Panc1 (cell line): ENCODE measurements at regions not wholly inside any gene's neighbourhood (a gene's known extent, or its start where the extent isn't known, plus 50 kb on each side); places are given as distances from the start of the nearest gene placed in this dataset.
"Not testable (repeated sequence)": the region's sequence is repeated elsewhere in the genome, so short reads cannot be mapped to it uniquely, and the experiment has no call there.

ENCODE experiments used
- ATAC-seq: fragments of 200-7000 bp; cut with Tn5 transposase; 2 replicates; pipeline ENCODE4 v1.9.1; 2020; ENCODE audit warnings: mild to moderate bottlenecking, moderate library complexity
- BruUV-seq: library from RNA; stranded (reverse); fragments of 400-500 nt; replicated peaks from 2 replicates; lab custom pipeline; 2021; lab: Mats Ljungman, UMichigan
- CTCF ChIA-PET: fragments of 300-600 bp; sonication (Branson Sonifier 250); formaldehyde crosslinking; loops from one replicate; lab custom pipeline; 2022; ENCODE audit warnings: antibody characterized with exemption; lab: Charles Lee
- POLR2A ChIA-PET: fragments of 300-600 bp; sonication (Branson Sonifier 250); formaldehyde crosslinking; loops from one replicate; lab custom pipeline; 2022; ENCODE audit warnings: antibody characterized with exemption; lab: Charles Lee
- DNase-seq: peaks from one replicate; pipeline ENCODE4 v3.0.0-alpha.2; 2010; ENCODE audit warnings: low read depth, low spot score
- H3K27ac ChIP-seq: 2 replicates; pipeline ENCODE4 v1.5.1; 2011; ENCODE audit warnings: mild to moderate bottlenecking, low read length, inconsistent platforms
- H3K27me3 ChIP-seq: fragments of 200-500 bp; sonication (Bioruptor generic); 2 replicates; pipeline ENCODE4 v1.6.0; 2014; ENCODE audit warnings: low read length, inconsistent platforms; ENCODE audit not compliant: control insufficient read depth, insufficient read depth
- H3K36me3 ChIP-seq: fragments of 200-500 bp; sonication (Bioruptor generic); 2 replicates; pipeline ENCODE4 v1.5.1; 2014; ENCODE audit warnings: inconsistent platforms, mild to moderate bottlenecking, low read length, moderate library complexity; ENCODE audit not compliant: control insufficient read depth, insufficient read depth
- H3K4me1 ChIP-seq: 2 replicates; pipeline ENCODE4 v1.5.1; 2011; ENCODE audit warnings: inconsistent platforms, mild to moderate bottlenecking, low read length, moderate library complexity; ENCODE audit not compliant: control insufficient read depth, insufficient read depth
- H3K4me3 ChIP-seq, 2 experiments: 2 replicates each; pipeline ENCODE4 v1.5.1; 2011 to 2012; ENCODE audit warnings: low read depth in 2 of 2, low read length in 2 of 2, mild to moderate bottlenecking in 2 of 2, inconsistent platforms in 1 of 2, moderate library complexity in 1 of 2
- H3K9me3 ChIP-seq: fragments of 200-500 bp; sonication (Bioruptor generic); 2 replicates; pipeline ENCODE4 v1.5.1; 2014; ENCODE audit warnings: low read depth, mild to moderate bottlenecking, inconsistent platforms, low read length, moderate library complexity; ENCODE audit not compliant: control insufficient read depth, insufficient read depth
- CTCF ChIP-seq: fragments of 450-650 bp; IDR thresholded peaks from 2 replicates; pipeline ENCODE4 v1.5.1; 2017; ENCODE audit warnings: mild to moderate bottlenecking
- POLR2AphosphoS5 ChIP-seq: IDR thresholded peaks from 2 replicates; pipeline ENCODE4 v1.6.1; 2012; ENCODE audit warnings: mild to moderate bottlenecking, low read depth, low read length, moderate library complexity
- REST ChIP-seq, 2 experiments: IDR thresholded peaks; 2 replicates each; pipeline ENCODE4 v1.6.1; 2011 to 2012; ENCODE audit warnings: low read depth in 2 of 2, control low read depth in 1 of 2, low read length in 1 of 2, mild to moderate bottlenecking in 1 of 2, moderate library complexity in 1 of 2; ENCODE audit not compliant: insufficient read depth in 1 of 2
- SIN3A ChIP-seq: IDR thresholded peaks from 2 replicates; pipeline ENCODE4 v1.6.1; 2012; ENCODE audit warnings: low read depth, mild to moderate bottlenecking, low read length, moderate library complexity, borderline replicate concordance; ENCODE audit not compliant: insufficient read depth
- TCF7L2 ChIP-seq: IDR thresholded peaks from 2 replicates; pipeline ENCODE4 v1.6.1; 2011; ENCODE audit warnings: mild to moderate bottlenecking, low read depth, low read length, inconsistent platforms
- in situ Hi-C: cut with HindIII; loops from 2 replicates; pipeline ENCODE4 v1.10.0; 2016; ENCODE audit warnings: low sequenced_read_pairs, low pct_unique_long_range_greater_than_20kb
- intact Hi-C: fragments of 100-400 bp; cut with micrococcal nuclease; formaldehyde crosslinking; loops from one replicate; pipeline ENCODE4 v1.10.0; 2022; ENCODE audit not compliant: unreplicated experiment

GRCh38 chrX:1126738-1127137 is 85.7 kb downstream of the CRLF2 start:
- CTCF ChIA-PET: no interaction called here
- POLR2A ChIA-PET: no interaction called here
- no peaks in the 10 kb centered on the region for H3K4me1 ChIP-seq
- TF ChIP-seq CTCF (no peak), SIN3A (no peak), POLR2AphosphoS5 (no peak), REST (IDR thresholded peaks at IDR 0.05; ENCODE audit: insufficient read depth in 1 of 2, low read depth in 2 of 2, low read length in 1 of 2) (no peak), TCF7L2 (no peak)
- no TSS peak for BruUV-seq
- DNase-seq (no peak), ATAC-seq (no peak)
- in situ Hi-C loops (no loop called here), intact Hi-C loops (no loop called here)
- H3K4me3 ChIP-seq: no peak overlapping the region
- no peaks in the 10 kb centered on the region for H3K27me3 ChIP-seq
- no peak overlapping the region for H3K27ac ChIP-seq
- no peaks in the 10 kb centered on the region for H3K36me3 ChIP-seq
- H3K9me3 ChIP-seq: no peaks in the 10 kb centered on the region

DNA sequence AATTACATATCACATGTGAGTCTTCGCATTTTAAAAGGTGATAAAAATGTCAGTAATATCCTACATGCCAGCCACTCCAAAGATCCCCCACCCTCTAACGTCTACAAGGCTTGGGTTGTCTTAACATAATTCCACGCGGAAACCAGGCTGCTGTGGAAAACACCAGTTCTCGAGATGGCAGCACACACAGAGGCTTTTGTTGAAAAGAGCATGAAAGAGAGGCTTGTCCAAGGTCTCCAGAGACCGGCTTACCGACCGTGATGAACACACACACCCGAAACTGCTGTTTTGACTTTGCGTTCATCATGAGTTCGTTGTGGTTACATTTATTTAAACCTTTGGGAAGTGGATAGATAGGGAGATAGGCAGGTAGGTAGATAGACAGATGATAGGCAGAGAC is 87.9 kb downstream of the CRLF2 start:
- ChIA-PET CTCF (no interaction called here), POLR2A (no interaction called here)
- H3K27me3 ChIP-seq: no peaks in the 10 kb centered on the region
- DNase-seq (no peak), ATAC-seq (no peak)
- no peak overlapping the region for H3K4me3 ChIP-seq
- no peaks in the 10 kb centered on the region for H3K4me1 ChIP-seq
- in situ Hi-C loops: no loop called here
- no peaks in the 10 kb centered on the region for H3K9me3 ChIP-seq
- no peaks in the 10 kb centered on the region for H3K36me3 ChIP-seq
- BruUV-seq: no TSS peak
- no peak overlapping the region for H3K27ac ChIP-seq
- intact Hi-C loops: no loop called here
- TF ChIP-seq POLR2AphosphoS5 (no peak), SIN3A (no peak), CTCF (no peak), REST (IDR thresholded peaks at IDR 0.05; ENCODE audit: insufficient read depth in 1 of 2, low read depth in 2 of 2, low read length in 1 of 2) (no peak), TCF7L2 (no peak)

GRCh38 chrX:1122851-1123250 is 89.6 kb downstream of the CRLF2 start:
- DNase-seq, ATAC-seq, H3K4me3 ChIP-seq, H3K27me3 ChIP-seq, BruUV-seq, CTCF ChIA-PET, H3K4me1 ChIP-seq, intact Hi-C loops, in situ Hi-C loops, H3K9me3 ChIP-seq, H3K36me3 ChIP-seq, H3K27ac ChIP-seq, POLR2A ChIA-PET: not testable (repeated sequence)
